WI38 (cell line): ENCODE measurements at regions not wholly inside any gene's neighbourhood (a gene's known extent, or its start where the extent isn't known, plus 50 kb on each side); places are given as distances from the start of the nearest gene placed in this dataset.
"Not testable (repeated sequence)": the region's sequence is repeated elsewhere in the genome, so short reads cannot be mapped to it uniquely, and the experiment has no call there.

Experiments
- H3K4me3 ChIP-seq: 2 replicates; pipeline ENCODE4 v1.5.1; 2011; ENCODE audit warnings: low read depth, mild to moderate bottlenecking, control low read depth, low read length
- TF ChIP-seq, protein P1 (sequence below): IDR thresholded peaks from 2 replicates; pipeline ENCODE4 v1.5.1; 2012; ENCODE audit warnings: low read depth, mild to moderate bottlenecking, control low read depth, low read length

DNA sequence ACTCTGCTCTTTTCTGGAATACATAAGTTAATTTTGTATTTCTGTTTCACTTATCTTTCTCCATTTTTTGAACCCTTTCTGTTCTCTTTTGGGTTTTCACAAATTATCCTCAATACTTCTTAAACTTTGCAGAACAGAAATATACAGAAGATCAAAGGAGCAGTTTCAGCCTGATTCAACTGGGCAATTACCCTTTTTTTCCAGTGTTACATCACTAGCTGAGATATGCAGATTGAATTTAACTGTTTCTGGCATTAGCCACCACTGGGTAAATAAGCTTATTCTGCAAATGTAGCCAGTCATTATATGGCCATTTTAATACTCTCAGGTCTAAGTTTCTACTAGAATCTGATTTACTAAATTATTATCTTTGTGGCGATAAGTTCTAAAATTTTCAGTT is 66.9 kb upstream of the GRID2 start:
- no peak overlapping the region for H3K4me3 ChIP-seq
- TF ChIP-seq, protein P1, sequence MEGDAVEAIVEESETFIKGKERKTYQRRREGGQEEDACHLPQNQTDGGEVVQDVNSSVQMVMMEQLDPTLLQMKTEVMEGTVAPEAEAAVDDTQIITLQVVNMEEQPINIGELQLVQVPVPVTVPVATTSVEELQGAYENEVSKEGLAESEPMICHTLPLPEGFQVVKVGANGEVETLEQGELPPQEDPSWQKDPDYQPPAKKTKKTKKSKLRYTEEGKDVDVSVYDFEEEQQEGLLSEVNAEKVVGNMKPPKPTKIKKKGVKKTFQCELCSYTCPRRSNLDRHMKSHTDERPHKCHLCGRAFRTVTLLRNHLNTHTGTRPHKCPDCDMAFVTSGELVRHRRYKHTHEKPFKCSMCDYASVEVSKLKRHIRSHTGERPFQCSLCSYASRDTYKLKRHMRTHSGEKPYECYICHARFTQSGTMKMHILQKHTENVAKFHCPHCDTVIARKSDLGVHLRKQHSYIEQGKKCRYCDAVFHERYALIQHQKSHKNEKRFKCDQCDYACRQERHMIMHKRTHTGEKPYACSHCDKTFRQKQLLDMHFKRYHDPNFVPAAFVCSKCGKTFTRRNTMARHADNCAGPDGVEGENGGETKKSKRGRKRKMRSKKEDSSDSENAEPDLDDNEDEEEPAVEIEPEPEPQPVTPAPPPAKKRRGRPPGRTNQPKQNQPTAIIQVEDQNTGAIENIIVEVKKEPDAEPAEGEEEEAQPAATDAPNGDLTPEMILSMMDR: no peak

DNA sequence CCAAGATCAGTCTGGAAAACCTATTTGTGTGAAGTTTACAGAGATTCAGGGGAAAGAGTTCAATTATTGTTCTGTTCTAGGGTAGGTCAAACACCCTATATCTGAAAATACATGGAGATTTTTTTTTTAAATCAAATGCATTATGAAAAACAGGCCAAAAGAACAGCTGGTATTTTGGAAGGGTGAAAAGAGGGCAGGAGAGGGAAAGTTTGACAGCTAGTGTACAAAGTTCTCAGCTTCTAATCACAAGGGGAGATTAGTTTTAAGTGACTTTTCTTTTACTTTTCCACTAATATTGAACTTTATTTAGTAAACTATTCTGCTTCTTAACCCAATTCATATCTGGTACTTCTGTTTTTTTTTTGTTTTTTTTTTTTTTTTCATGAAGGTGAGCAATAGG is 66.2 kb upstream of the GRID2 start:
- H3K4me3 ChIP-seq: no peak overlapping the region

DNA sequence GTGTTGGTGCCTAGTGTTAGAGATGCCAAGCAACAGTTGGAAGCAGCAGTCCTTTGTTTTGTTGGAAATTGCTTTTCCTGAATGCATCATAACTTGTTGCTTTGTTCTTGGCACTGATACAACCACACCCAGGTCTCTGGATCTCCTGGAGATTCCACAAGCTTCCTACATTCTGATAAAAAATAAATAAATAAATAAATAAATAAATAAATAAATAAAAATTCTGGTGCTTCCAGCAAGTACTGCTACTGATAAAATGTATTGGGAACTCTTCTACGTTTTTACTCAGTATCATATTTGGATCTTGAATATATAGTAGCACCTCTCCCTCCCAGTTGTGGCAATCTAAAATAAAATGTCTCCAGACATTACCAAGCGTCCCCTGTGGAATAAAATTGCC is 62.7 kb upstream of the GRID2 start:
- H3K4me3 ChIP-seq: no peak overlapping the region
- TF ChIP-seq, protein P1: no peak

More for the DNA sequence above, 66.2 kb upstream of the GRID2 start:
- TF ChIP-seq, protein P1: no peak

DNA sequence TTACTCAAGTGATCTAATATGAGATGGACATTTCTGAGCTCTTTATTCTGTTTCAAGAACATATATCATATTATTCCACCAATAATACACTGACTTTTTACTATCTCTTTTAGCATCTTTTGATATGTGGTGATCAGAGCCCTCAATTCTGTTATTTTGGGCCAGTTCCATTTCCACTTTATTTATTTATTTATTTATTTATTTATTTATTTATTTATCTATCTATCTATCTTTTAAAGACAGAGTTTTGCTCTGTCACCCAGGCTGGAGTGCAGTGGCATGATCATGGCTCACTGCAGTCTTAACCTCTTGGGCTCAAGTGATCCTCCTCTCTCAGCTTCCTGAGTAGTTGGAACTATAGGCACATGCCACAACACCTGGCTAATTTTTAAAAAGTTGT is 57.4 kb upstream of the GRID2 start:
- H3K4me3 ChIP-seq: no peak overlapping the region
- TF ChIP-seq, protein P1: no peak

DNA sequence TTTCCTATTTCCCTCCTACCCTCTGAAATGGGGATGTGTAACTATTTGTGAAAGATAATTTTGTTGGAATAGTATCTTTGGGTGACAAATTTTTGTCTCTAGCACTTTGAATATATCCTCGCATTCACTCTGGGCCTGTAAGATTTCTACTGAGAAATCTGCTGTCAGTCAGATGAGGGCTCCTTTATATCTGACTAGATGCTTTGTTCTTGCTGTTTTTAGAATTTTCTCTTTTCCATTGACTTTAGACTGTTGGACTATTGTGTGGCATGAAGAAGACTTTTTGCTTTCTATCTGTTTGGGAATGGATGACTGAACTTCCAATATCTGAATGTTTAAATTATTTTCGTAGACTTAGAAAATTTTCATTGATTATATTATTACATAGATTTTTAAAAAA is 54.2 kb upstream of the GRID2 start:
- TF ChIP-seq, protein P1: no peak
- no peak overlapping the region for H3K4me3 ChIP-seq

DNA sequence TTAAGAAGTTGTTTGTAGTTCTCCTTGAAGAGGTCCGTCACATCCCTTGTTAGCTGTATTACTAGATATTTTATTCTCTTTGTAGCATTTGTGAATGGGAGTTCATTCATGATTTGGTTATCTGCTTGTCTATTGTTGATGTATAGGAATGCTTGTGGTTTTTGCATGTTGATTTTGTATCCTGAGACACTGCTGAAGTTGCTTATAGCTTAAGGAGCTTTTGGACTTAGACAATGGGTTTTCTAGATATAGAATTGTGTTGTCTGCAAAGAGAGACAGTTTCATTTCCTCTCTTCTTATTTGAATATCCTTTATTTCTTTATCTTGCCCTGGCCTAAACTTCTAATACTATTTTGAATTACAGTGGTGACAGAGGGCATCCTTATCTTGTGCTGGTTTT is 52.1 kb upstream of the GRID2 start:
- TF ChIP-seq, protein P1: no peak
- H3K4me3 ChIP-seq: no peak overlapping the region

DNA sequence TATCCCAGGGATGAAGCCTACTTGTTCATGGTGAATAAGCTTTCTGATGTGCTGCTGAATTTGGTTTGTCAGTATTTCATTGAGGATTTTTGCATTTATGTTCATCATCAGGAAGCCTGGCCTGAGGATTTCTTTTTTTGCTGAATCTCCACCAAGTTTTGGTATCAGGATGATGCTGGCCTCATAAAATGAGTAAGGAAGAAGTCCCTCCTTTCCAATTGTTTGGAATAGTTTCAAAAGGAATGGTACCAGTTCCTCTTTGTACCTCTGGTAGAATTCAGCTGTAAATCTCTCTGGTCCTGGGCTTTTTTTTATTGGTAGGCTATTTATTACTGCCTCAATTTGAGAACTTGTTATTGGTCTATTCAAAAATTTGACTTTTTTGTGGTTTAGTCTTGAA is 51.4 kb upstream of the GRID2 start:
- H3K4me3 ChIP-seq: not testable (repeated sequence)

DNA sequence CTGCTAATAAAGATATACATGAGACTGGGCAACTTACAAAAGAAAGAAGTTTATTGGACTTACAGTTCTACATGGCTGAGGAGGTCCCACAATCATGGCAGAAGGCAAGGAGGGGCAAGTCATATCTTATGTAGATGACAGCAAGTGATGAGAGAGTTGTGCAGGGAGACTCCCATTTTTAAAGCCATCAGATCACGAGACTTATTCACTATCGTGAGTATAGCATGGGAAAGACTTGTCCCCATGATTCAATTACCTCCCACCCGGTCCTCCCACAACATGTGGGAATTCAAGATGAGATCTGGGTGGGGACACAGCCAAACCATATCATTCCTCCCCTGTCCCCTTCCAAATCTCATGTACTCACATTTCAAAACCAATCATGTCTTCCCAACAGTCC is 50.9 kb upstream of the GRID2 start:
- no peak overlapping the region for H3K4me3 ChIP-seq
- TF ChIP-seq, protein P1: no peak
